Inferior parietal cortex (tissue), 1 donor: ENCODE measurements at regions not wholly inside any gene's neighbourhood (a gene's known extent, or its start where the extent isn't known, plus 50 kb on each side); places are given as distances from the start of the nearest gene placed in this dataset.

ENCODE experiments used
- DNase-seq: peaks from one replicate; pipeline ENCODE4 v3.0.0-alpha.2; 2016; ENCODE audit errors: extremely low spot score

- DNase-seq: no peak
Observed at GRCh38 chr5:57568136-57568535, 85.5 kb upstream of the ACTBL2 start.

GRCh38 chr5:57566914-57567313, 84.3 kb upstream of the ACTBL2 start:
- no peak for DNase-seq

GRCh38 chr5:57561231-57561842, 78.7 kb upstream of the ACTBL2 start:
- DNase-seq: no peak

DNA sequence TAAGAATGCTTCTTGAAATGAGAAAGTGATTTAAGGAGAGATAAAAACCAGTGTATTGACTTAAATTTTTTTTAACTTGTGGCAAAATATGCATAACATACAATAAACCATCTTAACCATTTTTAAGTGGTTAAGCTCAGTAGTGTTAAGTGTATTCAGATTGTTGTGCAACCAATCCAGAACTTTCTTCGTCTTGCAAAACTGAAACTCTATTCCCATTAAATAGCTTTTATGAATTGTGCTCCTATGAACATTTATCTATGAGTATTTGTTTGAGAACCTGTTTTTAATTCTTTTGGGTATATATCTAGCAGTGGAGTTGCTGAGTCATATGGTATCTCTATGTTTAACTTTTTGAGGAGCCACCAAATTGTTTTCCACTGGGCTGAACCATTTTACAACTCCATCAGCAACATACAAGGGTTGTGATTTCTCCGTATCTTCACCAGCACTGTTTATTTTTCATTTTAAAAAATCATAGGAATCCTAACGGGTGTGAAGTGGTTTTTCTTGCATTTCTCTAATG, 76.6 kb upstream of the ACTBL2 start:
- DNase-seq: no peak

- DNase-seq: no peak
Observed at GRCh38 chr5:57552033-57552432, 69.4 kb upstream of the ACTBL2 start.

DNA sequence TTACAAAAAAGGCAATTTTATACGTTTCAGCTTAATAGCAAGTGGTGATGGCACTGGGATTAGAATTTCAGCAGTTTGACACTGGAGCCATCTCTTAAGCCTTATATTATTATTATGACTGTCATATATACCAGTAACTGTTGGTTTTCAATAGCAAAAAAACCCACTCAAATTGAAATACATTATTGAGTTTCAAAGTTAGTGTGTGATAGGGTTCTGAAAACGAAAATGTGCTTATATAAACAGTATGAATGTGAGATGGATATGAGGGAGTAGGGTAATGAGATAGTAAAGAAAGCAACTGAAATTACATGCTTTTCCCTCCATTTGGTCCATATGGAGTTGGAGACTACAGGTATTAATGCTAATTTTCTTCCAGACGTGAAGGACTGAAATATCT, 68.6 kb upstream of the ACTBL2 start:
- DNase-seq: no peak

DNA sequence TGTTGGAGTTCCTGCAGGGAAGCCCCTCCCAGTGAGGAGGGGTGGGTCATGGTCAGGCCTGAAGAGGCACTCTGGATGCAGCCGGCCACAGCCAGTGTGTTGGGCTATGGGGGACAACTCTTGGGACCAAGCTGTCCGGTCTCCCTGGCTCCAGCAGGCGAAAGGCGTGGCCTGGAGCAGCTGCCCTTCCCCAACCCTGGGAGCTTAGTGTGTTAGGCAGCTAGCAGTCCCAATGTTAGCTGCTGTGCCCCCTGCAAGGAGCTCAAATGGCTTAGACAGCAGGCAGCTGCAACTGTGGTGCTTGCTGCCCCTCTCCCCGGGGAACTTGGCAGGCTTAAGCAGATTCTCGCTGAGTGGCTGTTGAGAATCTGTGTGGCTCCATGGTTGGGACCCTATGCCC, 67.5 kb upstream of the ACTBL2 start:
- DNase-seq: no peak

- DNase-seq: no peak
Observed at GRCh38 chr5:57549566-57549965, 67.0 kb upstream of the ACTBL2 start.

DNA sequence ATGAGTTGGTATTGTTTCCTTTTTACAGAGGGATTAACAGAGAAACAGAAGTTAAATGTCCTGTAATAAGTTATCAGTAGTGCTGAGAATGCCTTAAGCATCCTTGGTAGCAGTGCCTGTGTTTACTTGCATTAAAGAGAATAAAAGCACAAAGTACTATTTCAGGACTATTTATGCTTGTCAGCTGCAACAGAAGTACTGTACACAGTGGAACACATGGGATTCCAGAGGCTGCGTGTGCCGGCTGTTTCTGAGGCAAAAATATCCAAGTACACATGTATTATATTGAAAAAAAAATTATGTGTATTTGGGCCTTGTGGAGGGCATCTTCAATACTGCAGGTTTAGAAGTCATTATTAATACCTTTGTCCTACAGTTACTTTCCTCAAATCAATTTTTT, 58.2 kb upstream of the ACTBL2 start:
- DNase-seq: no peak

DNA sequence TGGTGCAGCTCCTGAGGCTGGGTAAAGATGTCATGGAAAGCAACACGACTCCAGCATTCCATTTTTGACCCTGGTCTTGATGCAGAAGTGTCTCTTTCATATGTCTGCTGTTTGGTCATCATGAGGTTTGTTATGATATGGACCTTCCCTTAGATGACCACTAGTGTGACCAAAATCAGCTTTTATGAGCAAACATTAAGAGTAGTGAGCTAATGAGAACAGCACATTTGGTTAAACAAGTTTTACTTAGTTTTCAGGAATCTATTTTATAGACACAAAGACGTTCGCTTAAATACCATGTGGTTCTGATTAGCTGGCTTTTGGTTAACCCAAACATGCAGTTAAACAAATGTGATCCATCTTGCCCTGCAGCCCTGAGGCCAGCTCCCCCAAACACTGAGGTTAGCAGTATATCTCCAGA, 56.7 kb upstream of the ACTBL2 start:
- no peak for DNase-seq

- no peak for DNase-seq
Observed at GRCh38 chr5:57538341-57538955, 55.8 kb upstream of the ACTBL2 start.

GRCh38 chr5:57537811-57538210, 55.2 kb upstream of the ACTBL2 start:
- no peak for DNase-seq

DNA sequence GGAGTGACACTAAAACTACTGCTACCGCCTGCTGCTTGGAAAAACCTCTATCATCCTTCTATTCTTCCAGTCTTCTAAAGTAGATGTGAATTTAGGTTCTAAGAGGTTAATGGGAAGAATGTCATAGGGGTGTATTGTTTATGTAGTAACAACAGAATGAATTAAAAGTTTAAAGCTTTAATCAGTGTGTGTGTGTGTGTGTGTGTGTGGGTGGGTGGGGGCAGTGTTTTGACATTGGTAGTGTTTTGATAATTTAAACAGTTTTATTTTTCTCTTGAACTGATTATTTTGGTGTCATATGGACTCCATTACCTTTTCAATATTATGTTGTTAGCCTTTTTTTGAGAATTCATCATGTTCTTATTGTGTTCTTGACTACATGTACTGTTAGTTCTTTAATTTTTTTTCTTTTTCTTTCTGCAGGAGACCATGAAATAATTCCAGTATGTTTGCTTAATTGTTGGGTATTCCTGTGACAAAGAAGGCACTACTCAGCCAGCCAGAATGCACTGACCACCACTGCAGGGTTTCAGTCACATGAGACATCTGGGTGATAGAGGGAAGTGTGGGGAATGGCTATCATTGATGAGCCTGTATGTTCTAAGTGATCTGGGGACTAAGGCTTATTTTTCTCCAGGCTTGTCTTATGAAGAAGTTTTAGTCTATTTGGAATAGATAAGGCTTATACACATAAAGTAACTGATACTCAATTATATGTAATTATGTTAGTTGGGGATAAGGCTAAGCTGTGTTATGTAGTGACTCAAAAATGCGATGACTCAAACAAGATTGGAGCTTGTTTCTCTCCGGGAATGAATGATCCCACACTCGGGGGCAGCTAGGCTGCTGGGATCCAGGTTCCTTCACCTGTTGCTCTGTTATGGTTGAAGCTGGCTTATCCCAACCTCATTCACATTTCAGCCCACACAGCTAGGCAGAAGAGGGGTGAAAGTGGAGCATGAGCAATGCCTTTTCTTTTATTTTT, 50.2 kb upstream of the ACTBL2 start:
- DNase-seq: no peak
